ENCODE measurements at regions not wholly inside any gene's neighbourhood (a gene's known extent, or its start where the extent isn't known, plus 50 kb on each side); places are given as distances from the start of the nearest gene placed in this dataset.

- Histone ChIP-seq H3K4me3 (ENCODE audit: low read length) (no peak overlapping the region), H3K4me1 (ENCODE audit: insufficient read depth, low read length) (no peaks in the 10 kb centered on the region), H3K36me3 (ENCODE audit: insufficient read depth, low read length) (no peaks in the 10 kb centered on the region), H3K27me3 (ENCODE audit: control insufficient read depth in 1 of 2, insufficient read depth in 2 of 2, low read length in 2 of 2) (peaks cover 0 to 11% of the 10 kb centered on the region in 2 experiments), H3K27ac (ENCODE audit: low read depth in 1 of 2, low read length in 2 of 2) (no peak overlapping the region), H3K9me3 (ENCODE audit: control insufficient read depth in 1 of 2, insufficient read depth in 1 of 2, low read length in 2 of 2) (no peaks in the 10 kb centered on the region)
- ChIA-PET POLR2A (no interaction called here), CTCF (no interaction called here)
- no peak overlapping the region for H3K27ac Mint-ChIP-seq
- H3K4me3 Mint-ChIP-seq = no peak overlapping the region
- H3K27me3 Mint-ChIP-seq = peaks cover 34% of the 10 kb centered on the region
- ATAC-seq (ENCODE audit: poor library complexity) (no peak), DNase-seq (no peak)
- H3K36me3 Mint-ChIP-seq (ENCODE audit: low read depth) = no peaks in the 10 kb centered on the region
- intact Hi-C loops (cut with DNase I, micrococcal nuclease) = no loop called here
- TF ChIP-seq, protein P1, sequence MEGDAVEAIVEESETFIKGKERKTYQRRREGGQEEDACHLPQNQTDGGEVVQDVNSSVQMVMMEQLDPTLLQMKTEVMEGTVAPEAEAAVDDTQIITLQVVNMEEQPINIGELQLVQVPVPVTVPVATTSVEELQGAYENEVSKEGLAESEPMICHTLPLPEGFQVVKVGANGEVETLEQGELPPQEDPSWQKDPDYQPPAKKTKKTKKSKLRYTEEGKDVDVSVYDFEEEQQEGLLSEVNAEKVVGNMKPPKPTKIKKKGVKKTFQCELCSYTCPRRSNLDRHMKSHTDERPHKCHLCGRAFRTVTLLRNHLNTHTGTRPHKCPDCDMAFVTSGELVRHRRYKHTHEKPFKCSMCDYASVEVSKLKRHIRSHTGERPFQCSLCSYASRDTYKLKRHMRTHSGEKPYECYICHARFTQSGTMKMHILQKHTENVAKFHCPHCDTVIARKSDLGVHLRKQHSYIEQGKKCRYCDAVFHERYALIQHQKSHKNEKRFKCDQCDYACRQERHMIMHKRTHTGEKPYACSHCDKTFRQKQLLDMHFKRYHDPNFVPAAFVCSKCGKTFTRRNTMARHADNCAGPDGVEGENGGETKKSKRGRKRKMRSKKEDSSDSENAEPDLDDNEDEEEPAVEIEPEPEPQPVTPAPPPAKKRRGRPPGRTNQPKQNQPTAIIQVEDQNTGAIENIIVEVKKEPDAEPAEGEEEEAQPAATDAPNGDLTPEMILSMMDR (IDR thresholded peaks at IDR 0.05) = no peak
- no peaks in the 10 kb centered on the region for H3K9me3 Mint-ChIP-seq
- H3K4me1 Mint-ChIP-seq (ENCODE audit: low read depth) = no peaks in the 10 kb centered on the region
Observed at GRCh38 chr13:95391785-95392184, 90.5 kb upstream of the ABCC4 start.

DNA sequence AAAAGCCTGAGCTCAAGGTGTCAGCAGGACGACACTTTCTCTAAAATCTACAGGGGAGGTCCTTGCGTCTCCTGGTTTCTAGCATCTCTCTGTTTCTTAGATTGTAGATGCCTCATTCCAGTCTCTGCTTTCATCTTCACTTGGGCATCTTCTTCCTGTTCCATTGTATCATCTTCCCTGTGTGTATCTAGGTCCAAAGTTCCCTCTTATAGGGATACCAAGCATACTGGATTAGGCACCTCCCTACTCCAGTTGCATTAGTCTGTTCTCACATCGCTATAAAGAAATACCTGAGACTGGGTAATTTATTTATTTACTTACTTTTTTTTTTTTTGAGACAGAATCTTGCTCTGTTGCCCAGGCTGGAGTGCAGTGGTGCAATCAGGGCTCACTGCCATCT, 91.3 kb upstream of the ABCC4 start:
- H3K4me1 Mint-ChIP-seq (ENCODE audit: low read depth) = no peaks in the 10 kb centered on the region
- no peaks in the 10 kb centered on the region for H3K9me3 ChIP-seq (ENCODE audit: control insufficient read depth in 1 of 2, insufficient read depth in 1 of 2, low read length in 2 of 2)
- no peak for ATAC-seq (ENCODE audit: poor library complexity)
- no peaks in the 10 kb centered on the region for H3K36me3 Mint-ChIP-seq (ENCODE audit: low read depth)
- no peak for DNase-seq
- no peaks in the 10 kb centered on the region for H3K9me3 Mint-ChIP-seq
- H3K27me3 ChIP-seq (ENCODE audit: control insufficient read depth in 1 of 2, insufficient read depth in 2 of 2, low read length in 2 of 2) = peaks cover 0 to 11% of the 10 kb centered on the region in 2 experiments
- TF ChIP-seq, protein P1 (IDR thresholded peaks at IDR 0.05) = no peak
- intact Hi-C loops (cut with DNase I, micrococcal nuclease) = no loop called here
- H3K36me3 ChIP-seq (ENCODE audit: insufficient read depth, low read length) = no peaks in the 10 kb centered on the region
- H3K4me3 ChIP-seq (ENCODE audit: low read length) = no peak overlapping the region
- no peak overlapping the region for H3K27ac ChIP-seq (ENCODE audit: low read depth in 1 of 2, low read length in 2 of 2)
- peaks cover 34% of the 10 kb centered on the region for H3K27me3 Mint-ChIP-seq
- no peaks in the 10 kb centered on the region for H3K4me1 ChIP-seq (ENCODE audit: insufficient read depth, low read length)
- H3K4me3 Mint-ChIP-seq = no peak overlapping the region
- ChIA-PET CTCF (interaction anchor here (2.3 kb wide), 1 partner anchor 12 kb away, joined by 7 read pairs; no protein-coding TSS in a partner anchor), POLR2A (no interaction called here)
- no peak overlapping the region for H3K27ac Mint-ChIP-seq

DNA sequence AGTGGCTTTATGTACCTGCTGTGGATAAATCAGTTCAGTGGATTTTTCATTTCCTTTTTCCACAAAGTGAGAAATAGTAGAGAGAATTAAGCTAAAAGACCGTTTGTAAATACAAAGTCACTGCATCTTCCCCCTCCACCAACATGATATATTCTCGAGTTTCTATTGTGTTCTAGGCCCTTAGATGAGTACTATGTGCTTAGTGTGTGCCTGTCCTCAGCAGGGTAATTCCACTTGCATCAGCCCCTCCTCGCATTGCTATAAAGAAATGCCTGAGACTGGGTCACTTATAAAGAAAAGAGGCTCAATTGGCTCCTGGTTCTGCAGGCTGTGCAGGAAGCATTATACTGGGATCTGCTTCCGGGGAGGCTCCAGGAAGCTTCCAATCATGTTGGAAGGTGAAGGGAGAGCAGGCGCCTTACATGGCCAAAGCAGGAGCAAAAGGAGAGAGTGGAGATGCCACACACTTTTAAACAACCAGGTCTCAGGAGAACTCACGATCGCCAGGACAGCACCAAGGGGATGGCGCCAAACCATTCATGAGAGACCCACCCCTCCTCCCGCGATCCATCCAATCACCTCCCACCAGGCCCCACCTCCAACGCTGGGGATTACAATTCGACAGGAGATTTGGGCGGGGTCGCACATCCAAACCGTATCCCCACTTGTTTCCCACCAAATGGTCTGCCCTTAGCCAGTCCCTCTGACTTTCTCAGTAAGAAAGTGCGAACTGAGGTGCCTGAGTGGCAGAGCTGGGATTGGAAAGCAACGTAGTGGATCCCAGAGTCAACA, 102.3 kb upstream of the ABCC4 start:
- peak overlapping the region; percentile 94 for H3K4me3 Mint-ChIP-seq
- peaks cover 4% of the 10 kb centered on the region for H3K27me3 Mint-ChIP-seq
- H3K36me3 Mint-ChIP-seq (ENCODE audit: low read depth) = no peaks in the 10 kb centered on the region
- Histone ChIP-seq H3K4me1 (ENCODE audit: insufficient read depth, low read length) (peaks cover 9% of the 10 kb centered on the region), H3K27me3 (ENCODE audit: control insufficient read depth in 1 of 2, insufficient read depth in 2 of 2, low read length in 2 of 2) (peaks cover 0 to 5% of the 10 kb centered on the region in 2 experiments), H3K4me3 (ENCODE audit: low read length) (peak overlapping the region; percentile 62), H3K9me3 (ENCODE audit: control insufficient read depth in 1 of 2, insufficient read depth in 1 of 2, low read length in 2 of 2) (no peaks in the 10 kb centered on the region), H3K36me3 (ENCODE audit: insufficient read depth, low read length) (no peaks in the 10 kb centered on the region), H3K27ac (ENCODE audit: low read depth in 1 of 2, low read length in 2 of 2) (no peak overlapping the region)
- POLR2A ChIA-PET = interaction anchor here (1.0 to 1.1 kb wide), 3 partner anchors 189 to 731 kb away, joined by 3 to 4 read pairs (median 4); no protein-coding TSS in a partner anchor
- no peak overlapping the region for H3K27ac Mint-ChIP-seq
- H3K9me3 Mint-ChIP-seq = no peaks in the 10 kb centered on the region
- ATAC-seq (ENCODE audit: poor library complexity) = peak; percentile 21
- intact Hi-C loops (cut with DNase I, micrococcal nuclease) = loop anchor here (1.0 to 10.0 kb wide), 6 partner anchors 107 to 969 kb away; no protein-coding TSS in a partner anchor
- TF ChIP-seq, protein P1 (IDR thresholded peaks at IDR 0.05) = no peak
- DNase-seq = peak in 2 of 14 experiments; percentile 1 to 2
- H3K4me1 Mint-ChIP-seq (ENCODE audit: low read depth) = peaks cover 10% of the 10 kb centered on the region
- CTCF ChIA-PET = interaction anchor here (0.5 to 2.5 kb wide), 16 partner anchors 10 to 782 kb away, joined by 3 to 40 read pairs (median 6); no protein-coding TSS in a partner anchor
